GM12875 (cell line): ENCODE measurements at regions not wholly inside any gene's neighbourhood (a gene's known extent, or its start where the extent isn't known, plus 50 kb on each side); places are given as distances from the start of the nearest gene placed in this dataset.

Experiments
- H3K4me3 ChIP-seq: one replicate; pipeline ENCODE4 v1.5.1; 2011; ENCODE audit warnings: low read depth, low read length, control low read depth
- TF ChIP-seq, protein P1 (sequence below): IDR thresholded peaks from 2 replicates; pipeline ENCODE4 v1.5.1; 2011; ENCODE audit warnings: low read depth, mild to moderate bottlenecking, control low read depth, inconsistent platforms, low read length, moderate library complexity, borderline replicate concordance; ENCODE audit not compliant: insufficient read depth

DNA sequence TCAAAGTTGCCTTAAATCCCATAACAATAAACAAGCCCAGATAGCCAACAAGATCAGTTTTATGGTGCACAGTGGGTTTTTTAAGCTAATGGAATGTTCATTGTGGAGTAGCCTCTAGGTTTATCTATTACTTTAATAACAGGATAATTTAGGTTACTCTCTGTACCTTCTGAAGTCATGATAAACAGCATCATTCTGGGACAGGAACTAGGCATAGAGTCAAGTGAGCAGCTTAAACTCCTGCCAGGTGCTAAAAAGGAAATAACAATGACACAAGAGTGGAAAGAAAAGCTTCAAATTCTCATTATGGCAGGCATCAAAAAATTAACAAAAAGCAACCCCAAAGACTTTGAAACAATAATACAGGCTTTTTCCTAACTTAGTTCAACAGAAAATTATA is 228.8 kb downstream of the HACE1 start:
- H3K4me3 ChIP-seq: no peak overlapping the region
- TF ChIP-seq, protein P1, sequence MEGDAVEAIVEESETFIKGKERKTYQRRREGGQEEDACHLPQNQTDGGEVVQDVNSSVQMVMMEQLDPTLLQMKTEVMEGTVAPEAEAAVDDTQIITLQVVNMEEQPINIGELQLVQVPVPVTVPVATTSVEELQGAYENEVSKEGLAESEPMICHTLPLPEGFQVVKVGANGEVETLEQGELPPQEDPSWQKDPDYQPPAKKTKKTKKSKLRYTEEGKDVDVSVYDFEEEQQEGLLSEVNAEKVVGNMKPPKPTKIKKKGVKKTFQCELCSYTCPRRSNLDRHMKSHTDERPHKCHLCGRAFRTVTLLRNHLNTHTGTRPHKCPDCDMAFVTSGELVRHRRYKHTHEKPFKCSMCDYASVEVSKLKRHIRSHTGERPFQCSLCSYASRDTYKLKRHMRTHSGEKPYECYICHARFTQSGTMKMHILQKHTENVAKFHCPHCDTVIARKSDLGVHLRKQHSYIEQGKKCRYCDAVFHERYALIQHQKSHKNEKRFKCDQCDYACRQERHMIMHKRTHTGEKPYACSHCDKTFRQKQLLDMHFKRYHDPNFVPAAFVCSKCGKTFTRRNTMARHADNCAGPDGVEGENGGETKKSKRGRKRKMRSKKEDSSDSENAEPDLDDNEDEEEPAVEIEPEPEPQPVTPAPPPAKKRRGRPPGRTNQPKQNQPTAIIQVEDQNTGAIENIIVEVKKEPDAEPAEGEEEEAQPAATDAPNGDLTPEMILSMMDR: no peak

DNA sequence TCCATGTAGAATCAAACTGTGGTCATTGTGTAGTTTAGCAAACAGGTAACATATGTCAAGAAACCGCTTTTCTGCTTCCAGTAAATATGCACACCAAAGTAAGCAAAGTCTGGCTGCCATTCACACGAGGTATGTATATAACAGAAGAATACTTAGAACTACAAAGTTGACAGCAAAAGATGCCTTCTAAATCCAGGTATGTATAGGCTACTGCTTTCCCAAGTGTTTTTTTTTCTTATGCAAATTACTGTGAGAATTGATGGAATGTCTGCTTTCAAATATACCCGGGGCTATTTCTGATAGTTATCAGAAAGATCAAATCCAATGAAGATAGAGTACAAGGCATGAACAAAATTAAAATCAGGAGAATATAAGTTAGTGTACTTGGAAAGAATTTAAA is 229.2 kb downstream of the HACE1 start:
- TF ChIP-seq, protein P1: no peak
- H3K4me3 ChIP-seq: no peak overlapping the region

DNA sequence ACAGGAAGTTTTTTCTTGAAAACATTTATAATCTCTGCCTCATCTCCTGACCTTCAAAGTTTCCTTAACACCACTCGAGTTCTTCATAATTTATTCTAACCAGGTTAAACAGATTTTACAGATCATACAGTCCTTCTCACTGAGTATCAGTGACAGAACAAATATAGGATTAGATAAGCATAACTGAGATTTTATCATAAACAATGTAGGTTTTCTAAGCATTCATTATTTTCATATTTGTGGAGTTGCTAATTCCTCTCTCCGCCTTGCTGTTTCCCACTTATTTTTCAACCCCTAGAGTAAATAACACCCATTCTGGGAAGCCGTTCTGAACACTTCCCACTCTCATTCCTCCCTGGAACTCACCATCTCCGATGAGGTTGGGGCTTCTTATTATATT is 229.9 kb downstream of the HACE1 start:
- no peak overlapping the region for H3K4me3 ChIP-seq
- TF ChIP-seq, protein P1: no peak

GRCh38 chr6:104625536-104625935 is 234.2 kb downstream of the HACE1 start:
- H3K4me3 ChIP-seq: no peak overlapping the region
- TF ChIP-seq, protein P1: no peak

GRCh38 chr6:104623052-104623690 is 236.5 kb downstream of the HACE1 start:
- H3K4me3 ChIP-seq: no peak overlapping the region
- TF ChIP-seq, protein P1: no peak

DNA sequence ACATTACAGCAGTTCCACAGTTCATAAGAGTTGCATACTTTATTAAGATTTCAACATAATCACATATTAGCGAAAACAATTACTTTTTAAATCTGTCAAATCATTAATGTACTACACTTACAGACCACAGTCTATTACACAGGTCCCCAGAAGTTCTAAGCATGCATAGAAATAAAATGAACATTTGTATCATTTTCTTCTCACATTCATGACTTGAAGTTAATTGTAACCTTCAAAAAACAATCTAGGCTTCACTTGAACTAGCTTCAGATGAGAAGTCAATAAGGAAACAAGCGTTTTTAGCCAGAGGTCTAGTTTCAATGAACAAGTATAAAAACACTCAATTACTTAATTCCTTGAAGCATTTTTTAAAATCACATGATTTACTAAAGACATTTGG is 238.3 kb downstream of the HACE1 start:
- H3K4me3 ChIP-seq: no peak overlapping the region
- TF ChIP-seq, protein P1: no peak

DNA sequence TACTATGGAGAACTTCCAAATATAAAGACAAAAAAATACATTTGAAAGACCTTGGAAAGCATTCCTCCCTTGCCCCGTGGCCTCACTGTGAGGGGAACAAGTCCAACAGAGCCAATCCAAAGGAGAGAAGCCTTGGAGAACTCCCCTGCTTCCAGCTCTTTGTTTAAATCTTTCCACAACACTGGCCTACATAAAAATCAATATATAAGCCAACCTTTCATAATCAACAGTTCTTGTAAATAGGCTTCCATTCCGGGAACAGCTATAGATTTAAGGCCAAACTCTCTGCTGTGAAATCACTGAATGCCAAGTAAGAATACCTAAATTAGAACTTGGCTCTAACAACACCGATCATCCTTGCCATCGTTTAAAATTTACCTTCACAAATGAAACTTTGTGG is 242.1 kb downstream of the HACE1 start:
- no peak overlapping the region for H3K4me3 ChIP-seq
- TF ChIP-seq, protein P1: no peak
